Immature natural killer cell (primary cell): ENCODE measurements at regions not wholly inside any gene's neighbourhood (a gene's known extent, or its start where the extent isn't known, plus 50 kb on each side); places are given as distances from the start of the nearest gene placed in this dataset.

Source experiments
- DNase-seq, 3 donors: peaks; one replicate each; pipeline ENCODE4 v3.0.0; 2022; ENCODE audit warnings: mixed read lengths in 1 of 3
- H3K27ac Mint-ChIP-seq, 6 donors: one replicate each; pipeline ENCODE4 v1.8.0; 2020; ENCODE audit warnings: mixed read lengths in 6 of 6, mild to moderate bottlenecking in 5 of 6, inconsistent platforms in 4 of 6, moderate library complexity in 3 of 6
- H3K27me3 Mint-ChIP-seq, 3 donors: one replicate each; pipeline ENCODE4 v1.8.0; 2020 to 2021; ENCODE audit warnings: low read depth in 3 of 3, mild to moderate bottlenecking in 3 of 3, mixed read lengths in 3 of 3, moderate library complexity in 3 of 3, inconsistent platforms in 1 of 3
- H3K36me3 Mint-ChIP-seq, 3 donors: one replicate each; pipeline ENCODE4 v1.8.0; 2020; ENCODE audit warnings: mixed read lengths in 3 of 3, inconsistent platforms in 2 of 3, mild to moderate bottlenecking in 2 of 3
- H3K4me1 Mint-ChIP-seq, 2 donors: one replicate each; pipeline ENCODE4 v1.8.0; 2020; ENCODE audit warnings: inconsistent platforms in 2 of 2, mild to moderate bottlenecking in 2 of 2, mixed read lengths in 2 of 2, moderate library complexity in 1 of 2
- H3K4me3 Mint-ChIP-seq, 5 donors: one replicate each; pipeline ENCODE4 v1.8.0; 2020; ENCODE audit warnings: mild to moderate bottlenecking in 5 of 5, mixed read lengths in 5 of 5, inconsistent platforms in 3 of 5, moderate library complexity in 3 of 5
- H3K9me3 Mint-ChIP-seq, 6 donors: one replicate each; pipeline ENCODE4 v1.8.0; 2020; ENCODE audit warnings: mild to moderate bottlenecking in 6 of 6, mixed read lengths in 6 of 6, inconsistent platforms in 4 of 6, moderate library complexity in 3 of 6

DNA sequence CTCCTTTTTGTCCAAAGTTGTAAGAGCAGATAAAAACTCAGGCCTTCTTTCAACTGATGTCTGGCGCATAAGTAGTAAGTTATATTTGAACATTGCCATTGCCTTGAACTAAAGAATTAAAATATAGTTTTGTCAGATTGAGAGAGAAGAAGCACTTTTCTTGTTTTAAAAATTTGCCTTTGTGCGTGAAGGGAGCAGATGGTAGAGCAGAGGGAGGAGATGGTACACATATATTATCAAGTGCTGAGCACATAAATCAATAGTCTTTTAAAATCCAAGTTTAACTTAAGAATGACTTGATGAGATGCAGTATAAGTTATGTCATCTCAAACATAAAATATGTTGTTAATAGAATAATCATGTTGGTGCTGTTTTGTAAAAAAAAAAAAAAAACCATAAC, 504.6 kb upstream of the KLHL1 start:
- Mint-ChIP-seq H3K27ac (no peak overlapping the region), H3K27me3 (no peaks in the 10 kb centered on the region), H3K9me3 (peaks cover 0 to 16% (median 6%) of the 10 kb centered on the region in 6 donors), H3K36me3 (no peaks in the 10 kb centered on the region), H3K4me3 (no peak overlapping the region), H3K4me1 (no peaks in the 10 kb centered on the region)
- no peak for DNase-seq

DNA sequence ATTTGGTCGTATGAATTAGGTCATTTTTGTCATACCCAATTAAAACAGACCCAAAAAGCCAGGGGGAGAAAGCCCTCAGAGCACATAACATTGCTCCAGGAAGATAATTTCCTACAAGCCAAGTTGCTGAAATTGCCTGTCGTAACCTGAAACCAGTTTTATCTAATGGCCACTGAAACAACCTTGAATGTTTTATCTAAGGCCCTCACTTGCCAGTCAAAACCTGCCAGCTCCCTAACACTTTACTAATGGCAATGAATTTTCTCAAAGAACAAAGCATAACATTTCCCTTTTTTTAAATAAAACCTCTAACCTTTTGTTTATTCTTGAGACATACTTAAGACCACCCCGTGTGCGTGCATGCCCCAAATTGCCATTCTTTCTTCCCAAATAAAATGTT, 496.2 kb upstream of the KLHL1 start:
- Mint-ChIP-seq H3K9me3 (peaks cover 4 to 38% (median 16%) of the 10 kb centered on the region in 6 donors), H3K27ac (no peak overlapping the region), H3K4me3 (no peak overlapping the region), H3K36me3 (no peaks in the 10 kb centered on the region), H3K27me3 (peaks cover 0 to 2% (median 0%) of the 10 kb centered on the region in 3 donors), H3K4me1 (no peaks in the 10 kb centered on the region)
- DNase-seq = no peak

DNA sequence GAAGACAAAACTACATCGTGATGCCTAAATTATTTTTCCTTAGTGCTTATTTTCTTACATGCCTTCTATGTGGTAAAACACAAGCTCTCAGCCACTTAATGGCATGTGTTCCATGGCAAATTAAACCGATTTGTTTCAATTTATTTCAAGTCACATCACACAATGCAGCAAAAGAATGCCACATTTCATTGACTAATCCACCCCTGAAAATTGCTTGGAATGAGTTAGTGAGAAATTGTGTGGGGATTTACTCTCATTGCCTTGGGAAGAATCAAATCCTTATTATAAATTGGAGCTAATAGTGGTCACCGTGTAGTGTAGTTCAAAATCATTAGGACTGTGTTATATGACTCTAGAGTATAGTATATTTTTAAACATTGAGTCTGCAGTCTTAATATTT, 485.5 kb upstream of the KLHL1 start:
- H3K36me3 Mint-ChIP-seq = no peaks in the 10 kb centered on the region
- peaks cover 3 to 15% (median 4%) of the 10 kb centered on the region in 6 donors for H3K9me3 Mint-ChIP-seq
- no peak for DNase-seq
- H3K4me3 Mint-ChIP-seq = no peak overlapping the region
- H3K27ac Mint-ChIP-seq = no peak overlapping the region
- H3K27me3 Mint-ChIP-seq = no peaks in the 10 kb centered on the region
- H3K4me1 Mint-ChIP-seq = no peaks in the 10 kb centered on the region

DNA sequence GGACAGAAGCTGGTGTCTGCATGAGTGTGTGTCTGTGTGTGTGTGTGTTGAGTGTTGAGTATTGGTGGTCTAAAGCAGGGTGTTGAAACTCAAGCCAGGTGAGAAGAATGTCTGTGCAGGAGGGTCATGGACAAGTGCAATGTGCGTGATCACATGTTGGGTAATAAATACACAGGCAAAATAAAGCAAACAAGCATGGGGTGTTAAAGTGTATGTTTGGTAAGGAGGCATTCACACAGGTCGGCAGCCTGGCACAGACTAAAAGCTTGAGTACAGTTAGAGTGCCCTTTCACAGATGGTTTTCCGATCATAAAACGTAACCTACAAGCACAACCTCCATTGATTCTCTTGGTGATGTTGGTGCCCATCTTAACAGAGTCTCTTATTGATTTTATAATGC, 476.9 kb upstream of the KLHL1 start:
- DNase-seq = no peak
- Mint-ChIP-seq H3K36me3 (peaks cover 0 to 4% (median 0%) of the 10 kb centered on the region in 3 donors), H3K27me3 (no peaks in the 10 kb centered on the region), H3K4me1 (no peaks in the 10 kb centered on the region), H3K4me3 (no peak overlapping the region), H3K9me3 (peaks cover 5 to 46% (median 18%) of the 10 kb centered on the region in 6 donors), H3K27ac (no peak overlapping the region)

DNA sequence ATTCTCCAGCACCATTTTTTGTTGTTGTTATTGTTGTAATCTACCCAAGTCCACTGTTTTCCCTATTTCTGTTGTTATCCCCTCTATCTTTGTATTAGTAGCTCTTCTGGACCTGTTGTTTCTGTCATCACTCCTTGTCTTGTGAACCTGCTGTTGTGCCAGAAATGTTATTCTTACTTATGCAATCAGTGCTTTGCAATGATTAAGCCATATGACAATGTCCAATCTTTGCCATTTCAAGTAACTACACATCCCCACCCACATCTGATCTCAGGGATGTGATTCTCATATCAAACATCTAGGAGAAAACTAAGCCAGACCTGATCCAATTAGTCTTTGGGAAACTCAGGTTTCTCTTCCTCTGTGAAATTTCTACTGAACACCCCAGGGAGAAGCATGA, 472.6 kb upstream of the KLHL1 start:
- Mint-ChIP-seq H3K9me3 (peaks cover 2 to 28% (median 15%) of the 10 kb centered on the region in 6 donors), H3K27me3 (no peaks in the 10 kb centered on the region), H3K4me1 (no peaks in the 10 kb centered on the region), H3K27ac (no peak overlapping the region), H3K36me3 (no peaks in the 10 kb centered on the region), H3K4me3 (no peak overlapping the region)
- no peak for DNase-seq

DNA sequence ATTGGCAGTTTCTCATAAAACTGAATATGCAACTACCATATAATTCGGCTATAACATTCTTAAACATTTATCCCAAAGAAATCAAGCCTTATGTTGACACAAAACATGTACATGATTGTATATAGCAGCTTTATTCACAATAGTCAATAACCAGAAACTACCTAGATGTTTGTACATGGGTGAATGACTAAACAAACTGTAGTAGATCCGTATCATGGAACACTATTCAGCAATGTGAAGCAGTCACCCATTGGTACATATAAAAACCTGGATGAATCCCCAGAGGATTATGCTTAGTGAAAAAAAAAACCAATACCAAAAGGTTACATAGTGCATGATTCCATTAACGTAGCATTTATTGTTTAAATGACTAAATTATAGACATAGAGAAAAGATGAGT, 471.7 kb upstream of the KLHL1 start:
- no peaks in the 10 kb centered on the region for H3K4me1 Mint-ChIP-seq
- H3K36me3 Mint-ChIP-seq = no peaks in the 10 kb centered on the region
- H3K9me3 Mint-ChIP-seq = peaks cover 3 to 20% (median 13%) of the 10 kb centered on the region in 6 donors
- H3K27me3 Mint-ChIP-seq = no peaks in the 10 kb centered on the region
- no peak overlapping the region for H3K4me3 Mint-ChIP-seq
- H3K27ac Mint-ChIP-seq = no peak overlapping the region
- DNase-seq = no peak

DNA sequence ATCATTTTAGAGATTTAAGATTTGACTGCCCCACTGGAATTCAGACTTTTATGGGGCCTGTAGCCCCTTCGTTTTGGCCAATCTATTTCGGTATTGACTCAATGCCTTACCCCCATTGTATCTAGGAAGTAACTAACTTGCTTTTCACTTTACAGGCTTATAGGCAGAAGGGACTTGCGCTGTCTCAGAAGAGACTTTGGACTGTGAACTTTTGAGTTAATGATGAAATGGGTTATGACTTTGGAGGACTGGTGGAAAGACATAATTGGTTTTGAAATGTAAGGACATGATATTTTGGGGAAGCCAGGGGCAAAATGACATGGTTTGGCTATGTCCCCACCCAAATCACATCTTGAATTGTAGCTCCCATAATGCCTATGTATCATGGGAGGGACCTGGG, 463.0 kb upstream of the KLHL1 start:
- no peak for DNase-seq
- Mint-ChIP-seq H3K27me3 (no peaks in the 10 kb centered on the region), H3K4me3 (no peak overlapping the region), H3K36me3 (no peaks in the 10 kb centered on the region), H3K4me1 (no peaks in the 10 kb centered on the region), H3K27ac (no peak overlapping the region), H3K9me3 (peaks cover 4 to 23% (median 11%) of the 10 kb centered on the region in 6 donors)

DNA sequence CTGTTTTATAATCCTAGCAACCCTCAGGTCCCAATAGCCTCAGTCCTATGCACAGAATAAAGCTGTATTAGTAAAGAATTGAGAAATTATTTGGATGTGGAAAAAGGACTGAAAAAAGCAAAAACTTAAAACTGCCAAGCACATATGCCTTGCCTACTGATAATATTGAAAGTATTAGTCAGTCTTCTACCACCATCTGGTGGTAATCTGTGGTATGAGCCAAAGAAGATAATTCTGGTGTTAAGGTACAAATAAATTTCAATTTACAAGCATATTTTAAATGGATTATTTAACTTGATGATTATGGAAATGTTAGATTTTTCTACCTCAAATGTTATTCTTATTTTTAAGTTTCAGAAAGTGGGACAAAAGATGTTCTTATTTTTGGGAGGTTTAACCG, 460.3 kb upstream of the KLHL1 start:
- no peak for DNase-seq
- Mint-ChIP-seq H3K36me3 (no peaks in the 10 kb centered on the region), H3K4me1 (no peaks in the 10 kb centered on the region), H3K4me3 (no peak overlapping the region), H3K27me3 (no peaks in the 10 kb centered on the region), H3K9me3 (peaks cover 4 to 17% (median 9%) of the 10 kb centered on the region in 6 donors), H3K27ac (no peak overlapping the region)

DNA sequence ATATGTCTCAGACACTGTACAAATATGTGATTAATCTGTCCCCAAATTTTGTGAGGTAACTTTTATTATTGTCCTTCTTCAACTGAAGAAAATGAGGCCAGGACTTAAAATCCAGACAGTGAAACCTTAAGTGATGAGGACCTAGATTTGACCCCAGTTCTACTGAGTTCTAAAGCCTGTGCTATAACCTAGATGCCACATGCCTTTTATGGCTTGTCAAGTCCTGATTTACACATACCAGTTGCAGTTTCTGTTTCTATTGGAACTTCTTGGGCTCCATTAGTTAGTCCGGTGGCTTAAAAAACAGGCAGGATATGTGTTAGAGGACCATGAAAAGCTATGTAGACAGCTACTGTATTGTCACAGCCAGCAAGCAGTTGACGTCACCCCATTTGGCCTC, 436.5 kb upstream of the KLHL1 start:
- Mint-ChIP-seq H3K9me3 (peaks cover 5 to 18% (median 15%) of the 10 kb centered on the region in 6 donors), H3K27me3 (no peaks in the 10 kb centered on the region)
- no peak for DNase-seq

DNA sequence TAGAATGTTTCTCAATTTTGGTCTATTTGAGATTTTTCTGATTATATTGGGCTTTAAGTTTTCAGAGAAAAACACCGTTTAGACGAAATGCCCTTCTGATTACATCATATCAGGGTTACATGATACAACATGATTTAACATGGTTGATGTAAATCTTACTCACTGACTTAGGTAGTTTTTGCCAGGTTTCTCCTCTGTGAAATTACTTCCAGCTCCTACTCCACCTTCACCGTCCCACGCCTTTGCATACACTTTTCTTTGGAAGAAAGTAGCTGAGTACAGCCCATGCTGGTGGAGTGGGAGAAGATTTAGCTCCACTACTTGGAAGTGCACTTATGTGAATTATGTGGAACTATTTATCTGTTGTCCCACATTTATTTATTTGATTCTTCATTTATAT, 433.2 kb upstream of the KLHL1 start:
- Mint-ChIP-seq H3K4me1 (no peaks in the 10 kb centered on the region), H3K27ac (no peak overlapping the region), H3K36me3 (no peaks in the 10 kb centered on the region), H3K27me3 (no peaks in the 10 kb centered on the region), H3K4me3 (no peak overlapping the region), H3K9me3 (peaks cover 8 to 33% (median 19%) of the 10 kb centered on the region in 6 donors)
- no peak for DNase-seq

More for the DNA sequence above, 436.5 kb upstream of the KLHL1 start:
- H3K4me3 Mint-ChIP-seq = no peak overlapping the region
- no peaks in the 10 kb centered on the region for H3K36me3 Mint-ChIP-seq
- no peaks in the 10 kb centered on the region for H3K4me1 Mint-ChIP-seq
- no peak overlapping the region for H3K27ac Mint-ChIP-seq

DNA sequence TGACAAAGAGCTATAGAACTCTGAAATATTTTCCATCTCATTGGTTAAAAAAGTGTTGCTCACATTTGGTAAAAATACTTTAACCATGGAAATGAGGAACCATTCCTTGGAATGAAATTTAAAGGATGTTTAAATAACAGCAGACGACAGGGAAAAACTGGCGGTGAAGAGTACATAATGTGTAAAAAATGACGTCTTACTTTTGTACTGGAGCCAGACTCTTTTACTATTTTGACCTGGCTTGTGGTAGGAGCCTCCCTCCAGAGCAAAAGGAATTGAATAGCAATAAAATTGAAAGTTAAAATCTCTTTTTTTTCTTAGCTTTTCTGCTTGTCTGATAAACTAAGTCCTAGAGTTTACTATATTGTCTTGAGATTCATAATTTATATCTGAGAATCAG, 426.2 kb upstream of the KLHL1 start:
- H3K4me1 Mint-ChIP-seq = no peaks in the 10 kb centered on the region
- H3K27me3 Mint-ChIP-seq = no peaks in the 10 kb centered on the region
- H3K36me3 Mint-ChIP-seq = no peaks in the 10 kb centered on the region
- H3K9me3 Mint-ChIP-seq = peaks cover 10 to 34% (median 13%) of the 10 kb centered on the region in 6 donors
- DNase-seq = no peak
- no peak overlapping the region for H3K4me3 Mint-ChIP-seq
- no peak overlapping the region for H3K27ac Mint-ChIP-seq

DNA sequence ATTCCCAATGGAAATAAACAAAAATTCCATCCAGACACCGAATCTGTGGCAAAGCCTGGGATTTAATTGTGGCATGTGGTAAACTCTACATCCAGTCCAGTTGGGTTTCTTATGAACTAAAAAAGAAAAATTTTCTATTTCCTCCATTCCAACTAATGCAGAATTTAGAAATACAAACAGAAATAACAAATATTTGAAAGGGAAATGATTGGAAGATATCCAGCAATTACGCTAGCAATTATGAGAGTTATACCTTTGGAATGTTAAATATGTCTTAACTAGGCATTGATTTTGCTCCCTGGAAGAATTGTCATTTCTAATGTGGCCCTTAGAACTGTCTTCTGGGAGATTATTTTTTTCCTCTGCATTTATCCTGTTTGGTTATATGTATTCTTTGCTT, 421.4 kb upstream of the KLHL1 start:
- Mint-ChIP-seq H3K27ac (no peak overlapping the region), H3K4me3 (no peak overlapping the region), H3K27me3 (no peaks in the 10 kb centered on the region), H3K4me1 (no peaks in the 10 kb centered on the region), H3K36me3 (no peaks in the 10 kb centered on the region), H3K9me3 (peaks cover 4 to 31% (median 10%) of the 10 kb centered on the region in 6 donors)
- no peak for DNase-seq

DNA sequence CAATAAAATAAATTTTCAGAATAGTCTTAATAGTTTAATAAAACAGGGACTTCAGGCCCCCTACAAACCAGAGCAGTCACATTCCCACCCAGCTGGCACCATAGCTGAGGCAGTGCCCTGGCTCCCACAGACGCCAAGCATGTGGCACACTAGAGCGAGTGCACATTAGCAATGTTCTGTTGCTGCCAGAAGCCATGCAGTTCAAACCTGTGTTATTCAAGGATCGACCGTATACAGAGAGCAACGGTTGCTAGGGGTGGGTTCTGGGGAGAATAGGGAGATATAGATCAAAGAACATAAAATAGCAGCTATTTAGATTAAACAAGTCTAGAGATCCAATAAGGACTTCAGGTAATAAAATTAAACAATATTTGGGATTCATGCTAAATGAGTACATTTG, 419.3 kb upstream of the KLHL1 start:
- no peak for DNase-seq
- no peak overlapping the region for H3K27ac Mint-ChIP-seq
- H3K9me3 Mint-ChIP-seq = peaks cover 7 to 40% (median 12%) of the 10 kb centered on the region in 6 donors
- H3K27me3 Mint-ChIP-seq = no peaks in the 10 kb centered on the region
- no peaks in the 10 kb centered on the region for H3K4me1 Mint-ChIP-seq
- no peak overlapping the region for H3K4me3 Mint-ChIP-seq
- no peaks in the 10 kb centered on the region for H3K36me3 Mint-ChIP-seq

DNA sequence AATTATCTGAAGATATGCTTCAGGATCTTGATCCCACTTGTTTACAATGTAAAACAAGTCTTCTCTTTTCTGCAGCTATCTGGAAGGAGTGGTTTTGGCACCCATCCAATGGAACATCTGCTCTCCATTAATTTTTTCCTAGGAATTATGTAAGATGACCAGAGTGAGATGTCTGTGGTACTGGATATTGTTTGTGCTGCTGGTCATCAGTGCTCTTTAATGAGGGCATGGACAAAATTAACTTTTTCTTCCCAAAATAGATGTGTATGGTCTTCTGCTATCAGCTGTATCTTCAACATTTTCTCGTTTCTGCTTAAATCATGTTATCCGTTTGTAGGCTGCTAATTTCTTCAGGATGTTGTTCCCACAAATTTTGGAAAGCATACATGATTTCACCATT, 415.4 kb upstream of the KLHL1 start:
- Mint-ChIP-seq H3K4me3 (no peak overlapping the region), H3K4me1 (no peaks in the 10 kb centered on the region), H3K9me3 (peaks cover 7 to 39% (median 14%) of the 10 kb centered on the region in 6 donors), H3K27ac (no peak overlapping the region), H3K27me3 (peaks cover 0 to 2% (median 0%) of the 10 kb centered on the region in 3 donors), H3K36me3 (no peaks in the 10 kb centered on the region)
- DNase-seq = no peak

DNA sequence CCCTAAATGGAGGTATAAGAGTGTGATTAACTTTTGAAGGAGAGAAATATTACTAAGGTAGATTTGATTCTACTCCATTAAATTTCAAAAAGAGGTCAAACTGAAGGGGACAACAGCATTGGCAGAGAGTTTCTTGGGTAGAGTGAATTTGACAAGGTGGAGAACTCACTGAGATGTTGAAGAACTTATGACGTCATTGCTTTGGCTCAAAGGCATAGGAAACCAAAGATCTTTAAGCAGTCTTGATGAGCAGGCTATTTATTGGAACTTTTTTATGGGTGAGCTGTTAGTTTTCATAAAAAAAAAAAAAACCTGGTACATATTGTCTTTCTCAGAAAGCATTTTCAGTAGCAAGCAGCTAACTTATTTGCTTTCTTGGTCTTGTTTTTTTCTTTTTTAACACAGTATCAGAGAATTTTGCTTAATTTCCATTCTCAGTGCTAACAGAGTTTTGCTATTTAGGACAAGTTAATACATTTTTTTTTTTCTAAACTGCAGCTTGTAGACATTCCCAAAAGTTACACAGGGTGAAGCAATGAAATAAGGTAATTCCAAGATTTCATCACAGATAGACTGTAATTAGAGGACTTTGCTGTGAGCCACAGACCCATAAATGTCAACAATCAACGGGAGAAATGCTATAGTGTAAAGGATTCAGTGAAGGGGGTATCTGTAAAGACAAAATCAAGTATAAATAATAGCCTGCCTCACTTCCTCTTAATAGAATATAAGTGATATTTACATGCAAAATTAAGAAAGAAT, 412.2 kb upstream of the KLHL1 start:
- H3K9me3 Mint-ChIP-seq = peaks cover 3 to 41% (median 14%) of the 10 kb centered on the region in 6 donors
- no peak overlapping the region for H3K4me3 Mint-ChIP-seq
- H3K36me3 Mint-ChIP-seq = no peaks in the 10 kb centered on the region

More for the DNA sequence above, 412.2 kb upstream of the KLHL1 start:
- H3K27ac Mint-ChIP-seq = no peak overlapping the region
- peaks cover 0 to 2% (median 0%) of the 10 kb centered on the region in 3 donors for H3K27me3 Mint-ChIP-seq
- H3K4me1 Mint-ChIP-seq = no peaks in the 10 kb centered on the region
- no peak for DNase-seq
